ENCODE measurements at regions not wholly inside any gene's neighbourhood (a gene's known extent, or its start where the extent isn't known, plus 50 kb on each side); places are given as distances from the start of the nearest gene placed in this dataset.

GRCh38 chr17:73731733-73732132, 87.5 kb upstream of the SDK2 start:
- TF ChIP-seq ZNF219 (CRISPR knock-in tag; IDR thresholded peaks at IDR 0.05; ENCODE audit: borderline replicate concordance) (no peak), ZNF138 (CRISPR knock-in tag; conservative IDR thresholded peaks at IDR 0.05) (no peak), JAZF1 (CRISPR knock-in tag; IDR thresholded peaks at IDR 0.05) (no peak), NFE2L1 (CRISPR knock-in tag; IDR thresholded peaks at IDR 0.05) (no peak), NFATC4 (CRISPR knock-in tag; IDR thresholded peaks at IDR 0.05) (no peak), E2F4 (CRISPR knock-in tag; IDR thresholded peaks at IDR 0.05; ENCODE audit: borderline replicate concordance, low read depth) (no peak), HMGA2 (CRISPR knock-in tag; IDR thresholded peaks at IDR 0.05) (no peak), OVOL2 (CRISPR knock-in tag; IDR thresholded peaks at IDR 0.05; ENCODE audit: borderline replicate concordance) (no peak), USF1 (CRISPR knock-in tag; IDR thresholded peaks at IDR 0.05) (no peak)
- peaks cover 25% of the 10 kb centered on the region for H3K27me3 Mint-ChIP-seq (ENCODE audit: low read depth)

GRCh38 chr17:73733517-73733916, 89.3 kb upstream of the SDK2 start:
- H3K9me3 Mint-ChIP-seq: peaks cover 27% of the 10 kb centered on the region
- peaks cover 25% of the 10 kb centered on the region for H3K27me3 Mint-ChIP-seq (ENCODE audit: low read depth)
- ChIA-PET POLR2A (no interaction called here), CTCF (no interaction called here)
- no peak for ATAC-seq
- no peak overlapping the region for H3K4me3 Mint-ChIP-seq
- H3K4me1 Mint-ChIP-seq: peaks cover 21% of the 10 kb centered on the region
- H3K36me3 Mint-ChIP-seq: peaks cover 12% of the 10 kb centered on the region
- DNase-seq (ENCODE audit: low spot score): no peak
- H3K27ac Mint-ChIP-seq: no peak overlapping the region
- no peak for TF ChIP-seq ZBTB21 (CRISPR knock-in tag; IDR thresholded peaks at IDR 0.05; ENCODE audit: borderline replicate concordance)
- no peak for TF ChIP-seq USF2 (CRISPR knock-in tag; IDR thresholded peaks at IDR 0.05)
- no peak for TF ChIP-seq ATF1 (CRISPR knock-in tag; IDR thresholded peaks at IDR 0.05)
- TF ChIP-seq NFATC4 (CRISPR knock-in tag; IDR thresholded peaks at IDR 0.05): no peak
- TF ChIP-seq ELF4 (CRISPR knock-in tag; IDR thresholded peaks at IDR 0.05; ENCODE audit: low read depth): no peak
- no peak for TF ChIP-seq ZBTB43 (CRISPR knock-in tag; IDR thresholded peaks at IDR 0.05)
- no peak for TF ChIP-seq SMAD3 (CRISPR knock-in tag; IDR thresholded peaks at IDR 0.05; ENCODE audit: borderline replicate concordance)
- TF ChIP-seq PREB (CRISPR knock-in tag; IDR thresholded peaks at IDR 0.05; ENCODE audit: borderline replicate concordance): no peak
- no peak for TF ChIP-seq ZNF121 (CRISPR knock-in tag; IDR thresholded peaks at IDR 0.05)
- no peak for TF ChIP-seq TEAD4 (CRISPR knock-in tag; IDR thresholded peaks at IDR 0.05)
- TF ChIP-seq ZSCAN18 (CRISPR knock-in tag; IDR thresholded peaks at IDR 0.05): no peak
- no peak for TF ChIP-seq ZNF512 (CRISPR knock-in tag; IDR thresholded peaks at IDR 0.05; ENCODE audit: borderline replicate concordance)
- no peak for TF ChIP-seq ATF3 (CRISPR knock-in tag; conservative IDR thresholded peaks at IDR 0.05)
- no peak for TF ChIP-seq ATF2 (CRISPR knock-in tag; IDR thresholded peaks at IDR 0.05; ENCODE audit: borderline replicate concordance, low read depth)
- no peak for TF ChIP-seq OVOL2 (CRISPR knock-in tag; IDR thresholded peaks at IDR 0.05; ENCODE audit: borderline replicate concordance)

More at GRCh38 chr17:73731733-73732132, 87.5 kb upstream of the SDK2 start:
- no peak overlapping the region for H3K4me3 Mint-ChIP-seq
- ChIA-PET POLR2A (no interaction called here), CTCF (interaction anchor here (0.6 to 1.0 kb wide), 2 partner anchors 244 to 468 kb away, joined by 3 read pairs; no protein-coding TSS in a partner anchor)
- peaks cover 20% of the 10 kb centered on the region for H3K4me1 Mint-ChIP-seq
- H3K9me3 Mint-ChIP-seq: peaks cover 27% of the 10 kb centered on the region
- H3K36me3 Mint-ChIP-seq: peaks cover 12% of the 10 kb centered on the region
- DNase-seq (ENCODE audit: low spot score) (no peak), ATAC-seq (no peak)
- H3K27ac Mint-ChIP-seq: no peak overlapping the region
